Sigmoid colon (tissue), 6 donors: ENCODE measurements at regions not wholly inside any gene's neighbourhood (a gene's known extent, or its start where the extent isn't known, plus 50 kb on each side); places are given as distances from the start of the nearest gene placed in this dataset.

Experiments used
- DNase-seq: peaks from one replicate; pipeline ENCODE4 v3.0.0-alpha.2; 2019
- H3K27ac ChIP-seq, 4 donors: fragments of 200-600 bp; sonication (generic); one replicate each; pipeline ENCODE4 v1.5.1; 2016 to 2019; ENCODE audit warnings: mild to moderate bottlenecking in 1 of 4
- H3K27me3 ChIP-seq, 3 donors: fragments of 200-600 bp; sonication (generic); one replicate each; pipeline ENCODE4 v1.5.1; 2019; ENCODE audit warnings: mild to moderate bottlenecking in 1 of 3
- H3K36me3 ChIP-seq, 4 donors: fragments of 200-600 bp; sonication (generic); one replicate each; pipeline ENCODE4 v1.5.1; 2016 to 2019
- H3K4me1 ChIP-seq, 4 donors: fragments of 200-600 bp; sonication (generic); one replicate each; pipeline ENCODE4 v1.5.1; 2017 to 2019
- H3K4me3 ChIP-seq, 4 donors: fragments of 200-600 bp; sonication (generic); one replicate each; pipeline ENCODE4 v1.5.1; 2017 to 2019; ENCODE audit warnings: mild to moderate bottlenecking in 2 of 4, moderate library complexity in 1 of 4
- H3K9me3 ChIP-seq, 4 donors: fragments of 200-600 bp in 3 of 4; sonication (generic) in 3 of 4; one replicate each; pipeline versions ENCODE4 v1.5.1 to v1.6.1; 2013 to 2019
- EP300 ChIP-seq, 4 donors: sonication (generic); formaldehyde crosslinking; IDR thresholded peaks; one replicate each; pipeline ENCODE4 v1.6.1; 2017; ENCODE audit warnings: antibody characterized with exemption in 4 of 4
- POLR2A ChIP-seq, 2 donors: fragments of 450-650 bp; IDR thresholded peaks; one replicate each; pipeline ENCODE4 v1.6.1; 2016; ENCODE audit warnings: antibody characterized with exemption in 2 of 2, mild to moderate bottlenecking in 2 of 2, moderate library complexity in 2 of 2
- POLR2AphosphoS5 ChIP-seq, 4 donors: sonication (generic); formaldehyde crosslinking; IDR thresholded peaks; one replicate each; pipeline ENCODE4 v1.6.1; 2017; ENCODE audit warnings: antibody characterized with exemption in 4 of 4
- WGBS, 2 donors: extraction: QIAGEN DNeasy Blood & Tissue Kit; methylation state at CpG; one replicate each; pipeline ENCODE4 v1.1.7; 2013; 5-methylcytosine and 5-hydroxymethylcytosine counted together
- intact Hi-C: fragments of 100-400 bp; cut with DNase I; formaldehyde crosslinking; loops from one replicate; pipeline ENCODE4 v1.15.1; 2023
- TF ChIP-seq, protein P1 (sequence below), 4 experiments: fragments of 450-650 bp in 3 of 4; fragments of 200-600 bp in 1 of 4; IDR thresholded peaks; one replicate each; pipeline ENCODE4 v1.5.1; 2016 to 2019; ENCODE audit warnings: antibody characterized with exemption in 4 of 4, mild to moderate bottlenecking in 3 of 4, moderate library complexity in 2 of 4
- donor health status: healthy with polysubstance abuse.
- donor health status: healthy.

GRCh38 chr3:1824359-1824758 lies 274.3 kb upstream of the CNTN4 start:
- Histone ChIP-seq H3K9me3 (no peaks in the 10 kb centered on the region), H3K4me3 (no peak overlapping the region), H3K36me3 (no peaks in the 10 kb centered on the region), H3K27me3 (no peaks in the 10 kb centered on the region), H3K27ac (no peak overlapping the region), H3K4me1 (no peaks in the 10 kb centered on the region)
- TF ChIP-seq POLR2AphosphoS5 (IDR thresholded peaks at IDR 0.05): no peak
- TF ChIP-seq POLR2A (IDR thresholded peaks at IDR 0.05): no peak
- TF ChIP-seq, protein P1, sequence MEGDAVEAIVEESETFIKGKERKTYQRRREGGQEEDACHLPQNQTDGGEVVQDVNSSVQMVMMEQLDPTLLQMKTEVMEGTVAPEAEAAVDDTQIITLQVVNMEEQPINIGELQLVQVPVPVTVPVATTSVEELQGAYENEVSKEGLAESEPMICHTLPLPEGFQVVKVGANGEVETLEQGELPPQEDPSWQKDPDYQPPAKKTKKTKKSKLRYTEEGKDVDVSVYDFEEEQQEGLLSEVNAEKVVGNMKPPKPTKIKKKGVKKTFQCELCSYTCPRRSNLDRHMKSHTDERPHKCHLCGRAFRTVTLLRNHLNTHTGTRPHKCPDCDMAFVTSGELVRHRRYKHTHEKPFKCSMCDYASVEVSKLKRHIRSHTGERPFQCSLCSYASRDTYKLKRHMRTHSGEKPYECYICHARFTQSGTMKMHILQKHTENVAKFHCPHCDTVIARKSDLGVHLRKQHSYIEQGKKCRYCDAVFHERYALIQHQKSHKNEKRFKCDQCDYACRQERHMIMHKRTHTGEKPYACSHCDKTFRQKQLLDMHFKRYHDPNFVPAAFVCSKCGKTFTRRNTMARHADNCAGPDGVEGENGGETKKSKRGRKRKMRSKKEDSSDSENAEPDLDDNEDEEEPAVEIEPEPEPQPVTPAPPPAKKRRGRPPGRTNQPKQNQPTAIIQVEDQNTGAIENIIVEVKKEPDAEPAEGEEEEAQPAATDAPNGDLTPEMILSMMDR (IDR thresholded peaks at IDR 0.05): no peak
- no peak for TF ChIP-seq EP300 (IDR thresholded peaks at IDR 0.05)
- WGBS, 2 donors: 86 to 87% methylated on average over 1 of the region's 1 CpG
- DNase-seq: no peak
- intact Hi-C loops: no loop called here

- 98 to 100% methylated on average over 1 of the region's 1 CpG for WGBS, 2 donors
- Histone ChIP-seq H3K36me3 (no peaks in the 10 kb centered on the region), H3K9me3 (no peaks in the 10 kb centered on the region), H3K27ac (no peak overlapping the region), H3K4me1 (no peaks in the 10 kb centered on the region), H3K27me3 (no peaks in the 10 kb centered on the region), H3K4me3 (no peak overlapping the region)
- intact Hi-C loops: no loop called here
- DNase-seq: no peak
- no peak for TF ChIP-seq POLR2AphosphoS5 (IDR thresholded peaks at IDR 0.05)
- no peak for TF ChIP-seq EP300 (IDR thresholded peaks at IDR 0.05)
- TF ChIP-seq, protein P1 (IDR thresholded peaks at IDR 0.05): no peak
- TF ChIP-seq POLR2A (IDR thresholded peaks at IDR 0.05): no peak
These were observed 270.1 kb upstream of the CNTN4 start for GRCh38 chr3:1828519-1828918.

DNA sequence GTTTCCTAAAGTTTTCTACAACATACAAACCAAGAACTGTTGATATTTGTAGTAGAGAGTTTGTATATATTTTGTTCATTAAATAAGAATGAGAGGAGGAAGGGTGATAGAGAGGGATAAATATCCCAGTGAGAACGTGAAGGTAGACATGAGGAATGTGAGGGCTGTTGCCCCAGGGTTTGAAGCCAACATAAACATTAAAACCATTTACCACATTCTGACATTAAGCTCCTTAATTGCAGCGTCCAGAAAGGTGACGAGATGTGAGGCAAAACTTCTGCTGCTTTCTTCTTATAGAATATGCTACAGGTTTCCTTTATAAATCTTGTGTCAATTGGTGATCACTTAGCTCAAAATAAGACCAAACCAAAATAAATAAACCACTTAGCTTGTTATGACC lies 267.8 kb upstream of the CNTN4 start:
- Histone ChIP-seq H3K4me1 (no peaks in the 10 kb centered on the region), H3K27me3 (no peaks in the 10 kb centered on the region), H3K36me3 (no peaks in the 10 kb centered on the region), H3K4me3 (no peak overlapping the region), H3K27ac (no peak overlapping the region), H3K9me3 (no peaks in the 10 kb centered on the region)
- intact Hi-C loops: no loop called here
- no peak for DNase-seq
- 64 to 65% methylated on average over 3 of the region's 3 CpGs for WGBS, 2 donors
- TF ChIP-seq POLR2AphosphoS5 (IDR thresholded peaks at IDR 0.05) (no peak), EP300 (IDR thresholded peaks at IDR 0.05) (no peak), POLR2A (IDR thresholded peaks at IDR 0.05) (no peak)
- TF ChIP-seq, protein P1 (IDR thresholded peaks at IDR 0.05): no peak

- H3K9me3 ChIP-seq: no peaks in the 10 kb centered on the region
- intact Hi-C loops: no loop called here
- 89 to 93% methylated on average over 3 of the region's 3 CpGs for WGBS, 2 donors
- no peaks in the 10 kb centered on the region for H3K4me1 ChIP-seq
- TF ChIP-seq EP300 (IDR thresholded peaks at IDR 0.05) (no peak), POLR2A (IDR thresholded peaks at IDR 0.05) (no peak), POLR2AphosphoS5 (IDR thresholded peaks at IDR 0.05) (no peak)
- TF ChIP-seq, protein P1 (IDR thresholded peaks at IDR 0.05): no peak
- H3K4me3 ChIP-seq: no peak overlapping the region
- DNase-seq: no peak
- H3K27me3 ChIP-seq: no peaks in the 10 kb centered on the region
- H3K36me3 ChIP-seq: no peaks in the 10 kb centered on the region
- H3K27ac ChIP-seq: no peak overlapping the region
These were observed 266.3 kb upstream of the CNTN4 start for GRCh38 chr3:1832395-1832794.

DNA sequence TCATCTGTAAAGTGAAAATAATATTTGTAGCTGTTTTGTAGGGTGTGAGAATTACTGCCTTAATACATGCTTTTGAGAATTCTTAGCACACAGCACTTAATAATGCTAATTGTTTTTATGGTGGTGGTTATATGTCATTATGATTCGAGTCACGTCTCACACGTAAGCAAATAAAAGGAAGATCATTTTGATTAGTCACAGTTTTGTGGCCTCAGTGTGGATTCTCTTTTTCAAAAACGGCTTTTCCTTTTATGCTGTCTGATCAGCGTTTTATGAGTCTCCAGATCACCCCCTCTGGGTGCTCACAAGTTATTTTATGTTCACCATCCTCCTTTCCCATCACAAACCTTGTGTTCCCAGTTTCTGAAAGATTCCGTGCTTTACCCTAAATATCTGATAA lies 255.6 kb upstream of the CNTN4 start:
- no peaks in the 10 kb centered on the region for H3K27me3 ChIP-seq
- no peak for TF ChIP-seq POLR2A (IDR thresholded peaks at IDR 0.05)
- TF ChIP-seq EP300 (IDR thresholded peaks at IDR 0.05): no peak
- no peak for TF ChIP-seq POLR2AphosphoS5 (IDR thresholded peaks at IDR 0.05)
- TF ChIP-seq, protein P1 (IDR thresholded peaks at IDR 0.05): no peak
- H3K27ac ChIP-seq: no peak overlapping the region
- no peak overlapping the region for H3K4me3 ChIP-seq
- 71 to 84% methylated on average over 6 of the region's 6 CpGs for WGBS, 2 donors
- intact Hi-C loops: no loop called here
- no peak for DNase-seq
- H3K9me3 ChIP-seq: no peaks in the 10 kb centered on the region
- H3K4me1 ChIP-seq: no peaks in the 10 kb centered on the region
- no peaks in the 10 kb centered on the region for H3K36me3 ChIP-seq
